ENCODE measurements at regions not wholly inside any gene's neighbourhood (a gene's known extent, or its start where the extent isn't known, plus 50 kb on each side); places are given as distances from the start of the nearest gene placed in this dataset.

GRCh38 chr1:96016219-96016618 is 705.4 kb upstream of the PTBP2 start:
- no peaks in the 10 kb centered on the region for H3K9me3 ChIP-seq (ENCODE audit: control insufficient read depth, insufficient read depth, low read depth, low read length)
- ChIA-PET CTCF (interaction anchor here (0.7 kb wide), 1 partner anchor 1247 kb away, joined by 4 read pairs; no protein-coding TSS in a partner anchor), POLR2A (no interaction called here)
- no peaks in the 10 kb centered on the region for H3K36me3 ChIP-seq (ENCODE audit: control insufficient read depth in 2 of 2, insufficient read depth in 1 of 2, low read length in 2 of 2)
- H3K4me1 ChIP-seq (ENCODE audit: control insufficient read depth, insufficient read depth, low read length) = no peaks in the 10 kb centered on the region
- no peak overlapping the region for H3K4me3 ChIP-seq (ENCODE audit: low read depth, low read length)
- no peak overlapping the region for H3K27ac ChIP-seq (ENCODE audit: extremely low read depth, low read depth, low read length)
- TF ChIP-seq EGR2 (tag by site-specific recombination; IDR thresholded peaks at IDR 0.05; ENCODE audit: low read depth) (no peak), ELK4 (IDR thresholded peaks at IDR 0.05; ENCODE audit: borderline replicate concordance, low read depth, low read length) (no peak), ZNF621 (tag by site-specific recombination; IDR thresholded peaks at IDR 0.05) (no peak), ZFP3 (tag by site-specific recombination; IDR thresholded peaks at IDR 0.05; ENCODE audit: low read depth) (no peak), ZNF211 (tag by site-specific recombination; IDR thresholded peaks at IDR 0.05; ENCODE audit: low read depth) (no peak), ZNF544 (tag by site-specific recombination; IDR thresholded peaks at IDR 0.05) (no peak), ZNF292 (tag by site-specific recombination; IDR thresholded peaks at IDR 0.05; ENCODE audit: borderline replicate concordance, low read depth) (no peak), BCL11B (tag by site-specific recombination; IDR thresholded peaks at IDR 0.05; ENCODE audit: low read depth) (no peak), ZNF660 (tag by site-specific recombination; IDR thresholded peaks at IDR 0.05) (no peak), KLF16 (tag by site-specific recombination; IDR thresholded peaks at IDR 0.05) (no peak), ZBTB20 (tag by site-specific recombination; IDR thresholded peaks at IDR 0.05) (no peak), ZNF473 (tag by site-specific recombination; IDR thresholded peaks at IDR 0.05) (no peak), ZNF146 (tag by site-specific recombination; IDR thresholded peaks at IDR 0.05) (no peak), ZNF707 (tag by site-specific recombination; IDR thresholded peaks at IDR 0.05) (no peak), ZNF510 (tag by site-specific recombination; IDR thresholded peaks at IDR 0.05; ENCODE audit: insufficient replicate concordance) (no peak), ZNF362 (tag by site-specific recombination; IDR thresholded peaks at IDR 0.05) (no peak), ZSCAN30 (tag by site-specific recombination; IDR thresholded peaks at IDR 0.05) (no peak), ZNF398 (tag by site-specific recombination; IDR thresholded peaks at IDR 0.05) (no peak), ZFP37 (tag by site-specific recombination; IDR thresholded peaks at IDR 0.05) (no peak)

- ChIA-PET POLR2A (no interaction called here), CTCF (no interaction called here)
- Histone ChIP-seq H3K9me3 (ENCODE audit: control insufficient read depth, insufficient read depth, low read depth, low read length) (no peaks in the 10 kb centered on the region), H3K4me3 (ENCODE audit: low read depth, low read length) (no peak overlapping the region), H3K4me1 (ENCODE audit: control insufficient read depth, insufficient read depth, low read length) (no peaks in the 10 kb centered on the region), H3K36me3 (ENCODE audit: control insufficient read depth in 2 of 2, insufficient read depth in 1 of 2, low read length in 2 of 2) (no peaks in the 10 kb centered on the region), H3K27ac (ENCODE audit: extremely low read depth, low read depth, low read length) (no peak overlapping the region)
- no peak for TF ChIP-seq ZNF76 (tag by site-specific recombination; IDR thresholded peaks at IDR 0.05; ENCODE audit: borderline replicate concordance, low read depth)
Observed at GRCh38 chr1:96020378-96020777, 701.2 kb upstream of the PTBP2 start.

- Histone ChIP-seq H3K4me3 (ENCODE audit: low read depth, low read length) (no peak overlapping the region), H3K36me3 (ENCODE audit: control insufficient read depth in 2 of 2, insufficient read depth in 1 of 2, low read length in 2 of 2) (no peaks in the 10 kb centered on the region), H3K4me1 (ENCODE audit: control insufficient read depth, insufficient read depth, low read length) (no peaks in the 10 kb centered on the region), H3K9me3 (ENCODE audit: control insufficient read depth, insufficient read depth, low read depth, low read length) (no peaks in the 10 kb centered on the region), H3K27ac (ENCODE audit: extremely low read depth, low read depth, low read length) (no peak overlapping the region)
- ChIA-PET CTCF (no interaction called here), POLR2A (no interaction called here)
- TF ChIP-seq ZBTB11 (tag by site-specific recombination; conservative IDR thresholded peaks at IDR 0.05; ENCODE audit: low read depth) (no peak), ZNF571 (tag by site-specific recombination; IDR thresholded peaks at IDR 0.05) (no peak), BCL11B (tag by site-specific recombination; IDR thresholded peaks at IDR 0.05; ENCODE audit: low read depth) (no peak), ZBTB49 (tag by site-specific recombination; IDR thresholded peaks at IDR 0.05; ENCODE audit: low read depth) (no peak), ZNF837 (tag by site-specific recombination; IDR thresholded peaks at IDR 0.05) (no peak)
Observed at GRCh38 chr1:96025062-96025461, 696.5 kb upstream of the PTBP2 start.

Measured in HEK293 (cell line).